SU-DHL-6 (cell line): ENCODE measurements at regions not wholly inside any gene's neighbourhood (a gene's known extent, or its start where the extent isn't known, plus 50 kb on each side); places are given as distances from the start of the nearest gene placed in this dataset.
"Not testable (repeated sequence)": the region's sequence is repeated elsewhere in the genome, so short reads cannot be mapped to it uniquely, and the experiment has no call there.

Experiments used
- CTCF ChIP-seq: fragments of 200-600 bp; sonication (generic); IDR thresholded peaks from one replicate; pipeline ENCODE4 v1.5.1; 2017; ENCODE audit warnings: antibody characterized with exemption, mild to moderate bottlenecking, low read length, moderate library complexity; ENCODE audit not compliant: insufficient read depth, poor library complexity, severe bottlenecking
- EZH2phosphoT487 ChIP-seq: fragments of 200-600 bp; sonication (generic), shearing (Covaris generic); conservative IDR thresholded peaks from 2 replicates; pipeline ENCODE4 v1.6.1; 2018; ENCODE audit warnings: mild to moderate bottlenecking, antibody characterized with exemption, low read length, moderate library complexity, mixed read lengths

DNA sequence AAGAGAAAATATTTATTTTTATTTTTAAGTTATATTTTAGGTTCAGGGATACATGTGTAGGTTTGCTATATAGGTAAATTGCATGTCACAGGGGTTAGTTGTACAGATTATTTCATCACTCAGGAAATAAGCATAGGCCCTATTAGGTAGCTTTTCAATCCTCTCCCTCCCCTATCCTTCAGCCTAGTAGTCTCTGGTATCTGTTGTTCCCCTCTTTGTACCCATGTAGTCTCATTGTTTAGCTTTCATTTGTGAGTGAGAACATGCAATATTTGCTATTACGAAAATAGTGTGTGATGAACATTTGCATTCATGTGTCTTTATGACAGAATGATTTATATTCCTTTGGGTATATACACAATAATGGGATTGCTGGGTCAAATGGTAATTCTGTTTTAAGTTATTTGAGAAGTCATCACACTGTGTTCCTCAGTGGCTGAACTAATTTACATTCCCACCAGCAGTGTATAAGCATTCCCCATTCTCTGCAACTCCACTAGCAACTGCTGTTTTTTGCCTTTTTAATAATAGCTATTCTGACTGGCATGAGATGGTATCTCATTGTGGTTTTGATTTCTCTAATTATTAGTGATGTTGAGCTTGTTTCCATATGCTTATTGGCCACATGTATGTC lies 863.3 kb downstream of the TTLL7 start:
- not testable (repeated sequence) for TF ChIP-seq CTCF, EZH2phosphoT487
